ENCODE measurements at regions not wholly inside any gene's neighbourhood (a gene's known extent, or its start where the extent isn't known, plus 50 kb on each side); places are given as distances from the start of the nearest gene placed in this dataset.
"Not testable (repeated sequence)": the region's sequence is repeated elsewhere in the genome, so short reads cannot be mapped to it uniquely, and the experiment has no call there.

DNA sequence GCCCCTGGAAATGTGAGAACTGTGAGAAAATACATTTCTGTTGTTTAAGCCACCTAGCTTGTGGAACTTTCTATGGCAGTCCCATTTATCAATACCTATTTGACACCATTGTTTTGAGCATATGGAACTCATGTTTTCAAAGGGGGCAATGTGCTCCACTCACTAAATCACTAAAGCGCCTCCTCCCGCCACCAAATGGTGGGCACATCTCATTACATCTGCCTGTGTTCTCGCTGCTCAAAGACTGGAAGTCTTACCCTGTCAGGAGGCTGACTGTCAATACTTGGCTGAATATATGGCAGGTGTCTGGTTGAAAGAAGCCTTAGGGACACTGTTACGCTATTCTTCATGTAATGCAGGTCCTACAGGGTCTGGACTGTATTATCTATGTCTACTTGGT lies 767.7 kb downstream of the TSN start:
- no peak for DNase-seq

DNA sequence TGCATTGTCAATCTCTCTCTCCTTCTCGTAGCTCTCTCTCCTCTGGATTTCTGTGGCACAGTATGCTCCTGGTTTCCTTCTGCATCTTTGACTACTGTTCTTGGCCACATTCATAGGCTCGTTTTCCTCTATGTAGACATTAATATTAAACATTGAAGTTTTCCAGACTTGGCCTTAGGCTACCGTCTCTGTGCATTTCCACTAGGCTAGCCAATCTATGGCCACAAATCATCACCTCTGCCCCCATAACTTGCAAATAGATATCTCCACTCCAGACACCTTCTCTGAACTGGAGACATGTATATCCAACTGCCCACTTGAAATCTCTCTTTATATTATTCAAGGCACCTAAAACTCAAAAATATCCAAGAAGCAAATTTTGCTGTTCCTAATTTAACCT lies 768.5 kb downstream of the TSN start:
- no peak for DNase-seq

GRCh38 chr2:122525336-122525735 lies 769.9 kb downstream of the TSN start:
- DNase-seq = no peak

DNA sequence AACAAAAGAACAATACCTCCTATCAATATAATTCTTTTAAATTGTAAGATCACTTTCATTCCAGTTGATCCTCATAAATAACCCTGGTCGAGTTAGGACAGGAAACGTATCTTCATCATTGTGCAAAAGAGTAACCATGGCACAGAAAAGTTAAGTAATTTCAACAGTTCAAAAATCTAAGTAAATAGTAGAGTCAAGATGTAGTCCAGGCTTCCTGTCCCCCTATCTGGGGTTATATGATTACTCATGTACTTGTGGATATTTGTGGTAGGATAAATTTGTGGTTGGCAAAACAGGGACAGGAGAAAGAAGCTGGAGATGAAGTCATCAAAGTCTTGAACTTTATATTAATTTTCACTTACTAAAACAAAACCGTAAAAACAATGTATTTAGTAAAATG lies 772.6 kb downstream of the TSN start:
- no peak for DNase-seq

DNA sequence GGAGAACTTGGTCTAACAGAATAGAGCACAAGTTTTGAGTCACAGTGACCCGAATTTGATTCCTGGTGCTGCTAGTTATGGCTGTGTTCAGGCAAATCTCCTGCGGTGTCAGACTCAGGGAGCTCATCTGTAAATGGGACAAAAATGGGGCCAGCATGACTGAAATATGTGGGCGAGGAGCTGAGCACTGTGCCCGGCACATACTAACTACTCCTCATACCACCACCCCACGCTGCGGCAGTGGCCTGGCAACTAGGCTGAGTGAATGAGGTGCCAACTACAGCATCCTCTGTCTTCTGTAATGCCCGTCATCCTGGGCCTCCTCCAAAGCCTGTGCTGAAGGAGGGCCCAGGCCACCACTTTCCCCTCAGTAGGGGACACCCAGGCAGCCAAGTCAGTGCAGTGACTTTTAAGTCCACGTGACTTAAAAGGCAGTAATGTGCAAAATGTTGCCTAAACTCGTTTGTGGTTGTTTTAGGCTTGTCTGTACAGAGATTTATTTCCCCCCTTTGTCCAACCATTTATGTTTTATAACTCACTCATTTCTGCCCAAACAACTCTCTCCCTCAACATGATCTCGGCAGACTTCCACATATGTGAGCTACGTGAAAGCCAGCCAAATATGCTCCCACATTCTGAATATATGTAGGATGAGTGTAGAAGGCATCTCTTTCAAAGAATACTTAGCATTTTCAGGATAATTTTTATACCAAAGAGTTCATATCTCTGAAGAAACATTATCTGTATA lies 773.7 kb downstream of the TSN start:
- DNase-seq = no peak

GRCh38 chr2:122530814-122531213 lies 775.4 kb downstream of the TSN start:
- no peak for DNase-seq

GRCh38 chr2:122531290-122532071 lies 776.0 kb downstream of the TSN start:
- no peak for DNase-seq

GRCh38 chr2:122532072-122532344 lies 776.6 kb downstream of the TSN start:
- DNase-seq = no peak

DNA sequence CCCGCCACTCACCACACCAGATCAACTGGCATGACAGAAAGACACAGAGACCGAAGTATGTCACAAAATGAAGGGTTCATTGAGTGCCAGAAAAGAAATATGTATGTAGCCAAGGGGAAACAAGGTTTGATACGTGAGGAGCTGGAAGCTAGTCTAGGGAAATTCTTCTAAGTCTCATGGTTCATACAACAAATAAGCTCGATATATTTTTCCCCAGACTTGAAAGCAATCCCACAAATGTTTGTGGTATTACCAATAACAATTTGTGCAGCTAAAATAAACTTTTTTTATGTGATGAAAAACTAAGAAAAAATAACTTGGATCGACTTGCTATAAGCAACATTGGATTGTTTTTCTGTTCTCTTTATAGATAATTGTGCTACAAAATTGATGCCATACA lies 777.0 kb downstream of the TSN start:
- no peak for DNase-seq

DNA sequence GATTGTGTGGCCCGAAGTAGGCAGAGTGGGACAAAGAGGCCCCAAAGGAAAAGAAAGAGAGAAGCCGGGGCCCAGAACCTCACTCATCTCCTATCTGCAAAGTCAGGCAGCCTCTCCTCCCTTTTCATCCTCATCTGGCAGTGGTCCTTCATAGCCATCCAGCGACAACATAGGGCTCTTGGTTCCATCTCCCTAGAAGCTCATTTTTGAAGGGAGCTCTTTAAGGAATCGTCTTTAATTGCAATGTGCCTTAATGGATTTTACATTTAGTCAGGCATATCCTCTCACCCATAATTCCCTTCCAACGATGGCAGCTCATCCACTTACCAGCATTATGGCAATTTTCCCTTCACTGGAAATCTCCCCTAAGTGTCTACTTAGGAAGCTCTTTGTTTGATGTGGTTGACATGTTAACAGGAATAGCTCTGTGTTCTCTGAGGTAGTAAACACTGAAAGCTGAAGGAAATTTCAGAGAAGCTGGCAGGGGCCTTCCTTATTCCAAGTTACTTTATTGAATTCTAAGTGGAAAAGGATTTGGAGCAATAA lies 780.6 kb downstream of the TSN start:
- no peak for DNase-seq

GRCh38 chr2:122539311-122539710 lies 783.9 kb downstream of the TSN start:
- no peak for DNase-seq

DNA sequence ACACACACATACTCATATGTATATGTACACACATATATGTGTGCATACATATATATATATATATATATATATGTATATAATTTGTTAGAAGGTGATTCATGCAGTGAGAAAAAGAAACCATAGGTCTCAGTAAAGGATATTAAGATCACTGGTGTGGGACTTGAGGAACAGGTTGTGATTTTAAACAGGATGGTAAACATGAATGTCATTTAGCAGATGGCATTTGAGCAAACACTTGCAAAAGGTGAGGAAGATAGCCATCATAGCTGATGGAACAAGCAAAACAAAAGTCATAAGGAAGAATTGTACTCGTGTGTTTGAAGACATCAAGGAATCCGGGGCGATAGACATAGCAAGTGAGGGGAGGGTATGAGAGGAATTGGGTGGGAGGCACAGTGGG lies 784.5 kb downstream of the TSN start:
- DNase-seq = no peak

DNA sequence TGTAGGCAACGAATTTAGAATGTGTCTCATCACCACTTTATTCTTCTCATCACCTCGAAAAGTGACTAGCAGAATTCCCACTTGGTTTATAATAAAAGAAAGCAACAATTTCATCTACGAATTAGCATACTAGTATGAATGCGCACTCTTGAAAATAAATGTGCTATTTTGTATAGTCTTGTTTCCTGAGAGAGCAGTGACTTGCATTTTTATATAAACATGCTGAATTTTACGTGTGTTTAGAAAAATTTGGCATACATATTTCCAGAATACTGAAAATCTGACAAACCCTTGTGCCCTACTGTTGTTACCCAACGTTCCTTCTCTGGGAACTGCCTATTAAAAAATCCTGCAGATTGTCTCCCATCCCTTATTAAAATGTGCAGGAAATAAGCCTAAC lies 786.8 kb downstream of the TSN start:
- DNase-seq = no peak

GRCh38 chr2:122542646-122543045 lies 787.2 kb downstream of the TSN start:
- no peak for DNase-seq

- no peak for DNase-seq
Observed at GRCh38 chr2:122543815-122544214, 788.4 kb downstream of the TSN start.

GRCh38 chr2:122545821-122546220 lies 790.4 kb downstream of the TSN start:
- DNase-seq = no peak

DNA sequence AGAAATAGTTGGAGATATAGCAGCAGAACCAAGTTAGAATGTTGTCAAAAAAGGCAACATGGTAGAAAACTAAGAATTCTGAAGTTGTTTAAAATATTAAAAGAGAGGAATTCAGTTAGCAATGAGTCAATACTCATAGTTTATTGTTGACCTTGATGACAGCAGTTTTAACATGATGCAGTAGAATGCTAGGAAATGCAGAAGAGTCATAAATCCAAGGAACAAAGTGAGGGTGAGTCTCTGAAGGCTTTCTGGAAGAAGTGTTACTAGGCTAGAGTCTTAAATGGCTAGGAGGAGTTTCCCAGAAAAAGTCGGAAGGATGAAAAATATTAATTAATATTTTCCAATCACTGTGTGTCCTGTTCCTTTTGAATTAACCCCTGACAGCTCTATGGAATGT lies 807.3 kb downstream of the TSN start:
- no peak for DNase-seq

- no peak for DNase-seq
Observed at GRCh38 chr2:122563781-122564180, 808.3 kb downstream of the TSN start.

DNA sequence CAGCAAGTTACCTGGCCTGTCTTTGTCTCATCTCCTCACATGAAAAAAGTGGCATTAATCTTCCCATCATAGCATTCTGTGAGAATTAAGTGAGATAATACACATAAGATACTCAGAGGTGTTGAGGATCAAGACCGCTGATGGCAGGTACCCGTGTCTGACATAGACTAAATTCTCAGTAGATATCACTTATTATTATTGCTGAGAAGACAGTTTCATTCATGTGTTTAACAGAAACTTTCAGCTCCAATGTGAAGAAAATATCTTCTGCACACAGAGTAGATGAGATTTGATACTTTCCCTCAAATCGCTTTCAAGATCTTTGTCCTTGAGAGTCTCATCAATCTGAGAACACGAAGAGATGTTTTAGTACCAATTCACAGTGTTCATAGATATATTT lies 809.4 kb downstream of the TSN start:
- no peak for DNase-seq

DNA sequence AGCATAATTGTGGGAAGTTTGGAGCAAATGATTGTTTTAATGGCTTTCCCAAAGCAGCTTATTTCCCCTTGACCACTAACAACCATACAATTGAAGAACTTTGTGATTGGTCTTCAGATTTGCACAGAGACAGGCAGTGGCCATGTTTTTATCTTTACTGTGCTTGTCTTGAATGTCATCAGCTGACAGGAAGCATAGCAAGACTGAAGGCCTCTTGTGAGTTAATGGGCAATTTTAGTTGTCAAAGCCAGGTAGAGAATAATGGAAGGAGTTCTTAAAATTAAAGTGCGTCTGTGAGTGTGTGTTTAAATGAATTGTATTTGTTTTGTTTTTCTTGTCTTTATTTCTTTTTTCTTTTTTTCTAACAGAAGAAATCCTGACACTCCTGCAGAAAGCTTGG lies 809.9 kb downstream of the TSN start:
- DNase-seq = no peak

- no peak for DNase-seq
Observed at GRCh38 chr2:122570641-122571040, 815.2 kb downstream of the TSN start.

- DNase-seq = not testable (repeated sequence)
Observed at GRCh38 chr2:122571471-122571870, 816.0 kb downstream of the TSN start.

DNA sequence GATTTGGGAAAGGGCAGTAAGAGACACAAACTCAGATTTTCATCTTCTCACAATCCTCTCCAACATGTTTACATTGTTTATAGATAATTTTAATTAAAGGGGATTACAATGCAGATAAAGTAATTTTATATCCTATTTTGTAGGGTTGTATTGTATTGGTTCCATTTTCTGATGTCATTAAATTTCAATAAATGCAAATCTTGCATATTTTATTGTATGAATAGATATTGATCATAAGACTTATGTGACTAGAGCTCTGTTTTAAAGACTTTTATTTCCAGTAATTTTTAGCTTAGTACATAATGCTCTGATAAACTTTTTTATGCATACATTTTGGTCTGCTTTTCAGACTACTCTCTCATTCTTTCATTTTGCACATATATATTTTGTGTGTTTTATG lies 819.6 kb downstream of the TSN start:
- no peak for DNase-seq

DNA sequence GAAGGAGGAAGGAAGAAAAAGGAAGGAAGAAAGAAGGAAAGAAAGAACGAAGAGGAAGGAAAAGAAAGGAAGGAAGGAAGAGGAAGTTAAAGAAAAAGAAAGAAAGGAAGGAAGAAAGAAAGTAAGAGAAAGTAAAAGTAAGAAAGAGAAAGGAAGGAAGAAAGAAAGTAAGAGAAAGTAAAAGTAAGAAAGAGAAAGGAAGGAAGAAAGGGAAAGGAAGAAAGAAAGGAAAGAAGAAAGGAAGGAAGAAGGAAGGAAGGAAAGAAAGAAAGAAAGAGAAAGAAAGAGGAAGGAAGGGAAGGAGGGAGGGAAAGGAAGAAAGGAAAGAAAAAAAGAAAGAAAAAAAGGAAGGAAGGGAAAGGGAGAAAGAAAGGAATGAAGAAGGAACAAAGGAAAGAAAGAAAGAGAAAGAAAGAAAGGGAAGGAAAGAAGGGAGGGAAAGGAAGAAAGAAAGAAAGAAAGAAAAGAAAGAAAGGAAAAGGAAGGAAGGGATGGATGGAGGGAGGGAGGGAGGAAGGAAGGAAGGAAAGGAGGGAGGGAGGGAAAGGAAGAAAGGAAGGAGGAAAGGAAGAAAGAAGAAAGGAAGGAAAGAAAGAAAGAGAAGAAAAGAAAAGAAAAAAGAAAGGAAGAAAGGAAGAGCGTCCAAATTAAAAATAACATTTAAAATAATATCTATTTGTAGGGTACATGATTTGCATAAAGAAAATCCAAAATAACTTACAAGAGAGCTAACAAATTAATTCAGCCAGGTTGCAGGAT lies 827.9 kb downstream of the TSN start:
- no peak for DNase-seq

All from stimulated activated CD4-positive, alpha-beta T cell treated with anti-CD3 and anti-CD28 coated beads, Interleukin-4, amount 100 ng/mL, for 24 hours (primary cell).